Endothelial cell of umbilical vein (primary cell): ENCODE measurements at regions not wholly inside any gene's neighbourhood (a gene's known extent, or its start where the extent isn't known, plus 50 kb on each side); places are given as distances from the start of the nearest gene placed in this dataset.

ENCODE experiments used
- CTCF ChIP-seq, 2 donors: IDR thresholded peaks; 1 replicate in 1 of 2; 2 replicates in 1 of 2; pipeline ENCODE4 v1.5.1; 2011; ENCODE audit warnings: low read length in 2 of 2, mild to moderate bottlenecking in 2 of 2, moderate library complexity in 2 of 2, control low read depth in 1 of 2, inconsistent platforms in 1 of 2, low read depth in 1 of 2; ENCODE audit not compliant: insufficient read depth in 1 of 2; ENCODE audit errors: extremely low read depth in 1 of 2
- EZH2 ChIP-seq: IDR thresholded peaks from 2 replicates; pipeline ENCODE4 v1.6.1; 2012; ENCODE audit warnings: borderline replicate concordance, low read depth, mild to moderate bottlenecking, moderate library complexity, low read length, inconsistent platforms; ENCODE audit not compliant: severe bottlenecking
- FOS ChIP-seq: IDR thresholded peaks from 2 replicates; pipeline ENCODE4 v1.6.1; 2011; ENCODE audit warnings: mild to moderate bottlenecking, low read length, moderate library complexity, borderline replicate concordance; ENCODE audit not compliant: insufficient read depth
- GATA2 ChIP-seq: IDR thresholded peaks from 2 replicates; pipeline ENCODE4 v1.7.0; 2011; ENCODE audit warnings: low read depth, mild to moderate bottlenecking, moderate library complexity, mixed read lengths, low read length; ENCODE audit not compliant: insufficient read length, insufficient read depth
- MAX ChIP-seq: IDR thresholded peaks from 2 replicates; pipeline ENCODE4 v1.6.1; 2011; ENCODE audit not compliant: insufficient read depth, insufficient read length
- MYC ChIP-seq: IDR thresholded peaks from one replicate; pipeline ENCODE4 v1.6.1; 2011; ENCODE audit warnings: mild to moderate bottlenecking, low read depth, low read length
- POLR2A ChIP-seq: IDR thresholded peaks from 2 replicates; pipeline ENCODE4 v1.6.1; 2012; ENCODE audit warnings: low read depth, mild to moderate bottlenecking, control low read depth, low read length
- POLR2AphosphoS5 ChIP-seq: IDR thresholded peaks from 2 replicates; pipeline ENCODE4 v1.6.1; 2012; ENCODE audit warnings: low read depth, mild to moderate bottlenecking, control low read depth, low read length, moderate library complexity; ENCODE audit not compliant: insufficient read depth

GRCh38 chr1:187465441-187465840 lies 636.7 kb downstream of the PLA2G4A start:
- TF ChIP-seq CTCF (IDR thresholded peaks at IDR 0.05; ENCODE audit: extremely low read depth in 1 of 2, insufficient read depth in 1 of 2, low read depth in 1 of 2, low read length in 2 of 2) (no peak), POLR2AphosphoS5 (no peak), GATA2 (no peak), EZH2 (no peak), POLR2A (no peak), MAX (no peak), FOS (no peak), MYC (no peak)
